Osteoblast (primary cell): ENCODE measurements at regions not wholly inside any gene's neighbourhood (a gene's known extent, or its start where the extent isn't known, plus 50 kb on each side); places are given as distances from the start of the nearest gene placed in this dataset.

Source experiments
- DNase-seq: peaks from one replicate; pipeline ENCODE4 v3.0.0; 2011; ENCODE audit warnings: low spot score, mixed read lengths; ENCODE audit not compliant: insufficient read length; ENCODE audit errors: missing footprints
- H2AFZ ChIP-seq: 2 replicates; pipeline ENCODE4 v1.6.0; 2011; ENCODE audit warnings: mild to moderate bottlenecking, low read length
- H3K27ac ChIP-seq: 2 replicates; pipeline ENCODE4 v1.5.1; 2011; ENCODE audit warnings: mild to moderate bottlenecking, low read depth, low read length, moderate library complexity
- H3K27me3 ChIP-seq: 2 replicates; pipeline ENCODE4 v1.6.0; 2012; ENCODE audit warnings: mild to moderate bottlenecking, control low read depth, inconsistent platforms, low read length, moderate library complexity; ENCODE audit not compliant: insufficient read depth
- H3K36me3 ChIP-seq: 2 replicates; pipeline ENCODE4 v1.5.1; 2011; ENCODE audit warnings: mild to moderate bottlenecking, low read length, control low read depth, moderate library complexity; ENCODE audit not compliant: insufficient read depth
- H3K4me1 ChIP-seq: 2 replicates; pipeline ENCODE4 v1.5.1; 2011; ENCODE audit warnings: mild to moderate bottlenecking, low read length, control low read depth, moderate library complexity; ENCODE audit not compliant: insufficient read depth
- H3K4me2 ChIP-seq: 2 replicates; pipeline ENCODE4 v1.6.0; 2011; ENCODE audit warnings: mild to moderate bottlenecking, low read length; ENCODE audit not compliant: insufficient read depth
- H3K4me3 ChIP-seq: fragments of 200-600 bp; sonication (generic); 3 replicates; pipeline ENCODE4 v1.5.1; 2012; ENCODE audit warnings: mild to moderate bottlenecking, low read length, inconsistent platforms; ENCODE audit not compliant: insufficient read depth
- H3K79me2 ChIP-seq: 2 replicates; pipeline ENCODE4 v1.6.0; 2012; ENCODE audit warnings: mild to moderate bottlenecking, low read length, control low read depth, inconsistent platforms; ENCODE audit not compliant: insufficient read depth
- H3K9me3 ChIP-seq: 2 replicates; pipeline ENCODE4 v1.5.1; 2011; ENCODE audit warnings: low read depth, low read length, control low read depth
- H4K20me1 ChIP-seq: 2 replicates; pipeline ENCODE4 v1.6.0; 2012; ENCODE audit warnings: mild to moderate bottlenecking, low read length, control low read depth; ENCODE audit not compliant: insufficient read depth
- TF ChIP-seq, protein P1 (sequence below): IDR thresholded peaks from 2 replicates; pipeline ENCODE4 v1.5.1; 2011; ENCODE audit warnings: mild to moderate bottlenecking, low read depth, low read length, moderate library complexity; ENCODE audit errors: extremely low read depth

DNA sequence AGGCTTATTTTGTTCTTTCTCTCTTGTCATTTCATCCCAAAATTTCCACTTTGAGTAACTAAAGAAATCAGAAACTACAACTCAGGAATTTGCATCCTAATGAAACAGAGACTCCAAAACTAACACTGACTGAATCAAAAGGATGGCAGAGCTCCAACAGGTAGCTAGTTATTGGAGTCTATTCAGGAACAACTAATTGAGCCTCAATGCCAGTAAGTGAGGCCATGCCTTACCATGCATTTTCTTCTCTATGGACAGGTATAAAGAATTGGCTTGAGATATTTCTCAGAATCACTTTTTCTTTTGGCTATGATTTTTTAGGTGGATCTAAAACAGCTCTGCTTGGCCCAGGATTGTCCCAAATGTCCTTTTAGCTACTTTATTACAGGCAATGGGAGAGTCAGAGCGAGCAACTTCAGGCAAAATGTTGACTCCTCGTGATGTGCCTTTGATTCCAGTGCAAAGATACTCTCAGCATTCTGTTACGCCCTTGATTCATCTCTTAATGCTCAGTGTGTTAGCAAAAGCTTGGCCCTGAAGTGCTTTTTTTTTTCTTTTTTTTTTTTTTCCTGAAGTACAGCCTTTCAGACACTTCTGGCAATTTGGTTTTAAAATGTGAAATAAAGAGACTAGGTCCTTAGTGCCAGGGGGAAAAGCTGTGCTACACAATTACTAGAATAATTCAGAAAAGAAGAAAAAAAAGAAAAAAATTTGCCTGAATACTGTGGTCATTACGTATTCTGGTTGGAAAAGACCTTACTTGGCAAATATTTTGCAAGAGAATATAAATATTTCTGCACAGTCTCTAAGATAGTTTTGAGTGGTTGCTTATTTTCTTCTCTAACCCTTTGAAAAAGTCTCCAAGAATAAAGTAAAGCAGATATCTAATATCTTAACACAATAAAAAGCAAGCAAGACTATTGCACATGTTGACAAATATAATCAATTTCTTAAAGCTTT, 423.7 kb downstream of the ANXA1 start:
- TF ChIP-seq, protein P1, sequence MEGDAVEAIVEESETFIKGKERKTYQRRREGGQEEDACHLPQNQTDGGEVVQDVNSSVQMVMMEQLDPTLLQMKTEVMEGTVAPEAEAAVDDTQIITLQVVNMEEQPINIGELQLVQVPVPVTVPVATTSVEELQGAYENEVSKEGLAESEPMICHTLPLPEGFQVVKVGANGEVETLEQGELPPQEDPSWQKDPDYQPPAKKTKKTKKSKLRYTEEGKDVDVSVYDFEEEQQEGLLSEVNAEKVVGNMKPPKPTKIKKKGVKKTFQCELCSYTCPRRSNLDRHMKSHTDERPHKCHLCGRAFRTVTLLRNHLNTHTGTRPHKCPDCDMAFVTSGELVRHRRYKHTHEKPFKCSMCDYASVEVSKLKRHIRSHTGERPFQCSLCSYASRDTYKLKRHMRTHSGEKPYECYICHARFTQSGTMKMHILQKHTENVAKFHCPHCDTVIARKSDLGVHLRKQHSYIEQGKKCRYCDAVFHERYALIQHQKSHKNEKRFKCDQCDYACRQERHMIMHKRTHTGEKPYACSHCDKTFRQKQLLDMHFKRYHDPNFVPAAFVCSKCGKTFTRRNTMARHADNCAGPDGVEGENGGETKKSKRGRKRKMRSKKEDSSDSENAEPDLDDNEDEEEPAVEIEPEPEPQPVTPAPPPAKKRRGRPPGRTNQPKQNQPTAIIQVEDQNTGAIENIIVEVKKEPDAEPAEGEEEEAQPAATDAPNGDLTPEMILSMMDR: no peak

DNA sequence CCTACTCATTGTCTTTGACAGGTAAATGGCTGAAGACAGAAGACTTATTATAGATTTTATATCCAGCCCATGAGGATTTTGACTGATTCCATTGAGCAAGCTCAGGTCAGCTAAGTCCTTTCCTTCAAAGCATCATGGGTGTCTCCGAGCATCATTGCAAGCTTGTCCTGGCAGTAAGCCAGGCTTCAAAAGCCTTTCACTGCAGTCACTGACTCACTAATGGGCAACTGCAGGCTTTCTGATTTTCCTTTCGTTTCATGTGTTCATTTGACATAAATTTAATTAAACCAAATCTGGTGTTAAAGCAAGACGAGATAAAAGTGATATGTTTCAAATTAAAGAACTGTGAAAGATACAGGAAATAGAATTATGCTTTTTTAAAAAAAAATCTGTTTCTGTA, 426.2 kb downstream of the ANXA1 start:
- H3K9me3 ChIP-seq: no peaks in the 10 kb centered on the region
- no peak for DNase-seq
- no peaks in the 10 kb centered on the region for H3K27me3 ChIP-seq
- no peaks in the 10 kb centered on the region for H3K4me1 ChIP-seq
- TF ChIP-seq, protein P1: no peak
- H3K27ac ChIP-seq: no peak overlapping the region
- no peaks in the 10 kb centered on the region for H3K36me3 ChIP-seq
- H3K79me2 ChIP-seq: no peaks in the 10 kb centered on the region
- no peak overlapping the region for H3K4me2 ChIP-seq
- H3K4me3 ChIP-seq: no peak overlapping the region
- no peaks in the 10 kb centered on the region for H4K20me1 ChIP-seq
- no peak overlapping the region for H2AFZ ChIP-seq

More for the DNA sequence above, 423.7 kb downstream of the ANXA1 start:
- no peak for DNase-seq
- Histone ChIP-seq H3K9me3 (no peaks in the 10 kb centered on the region), H3K4me1 (no peaks in the 10 kb centered on the region), H3K27me3 (no peaks in the 10 kb centered on the region), H3K27ac (no peak overlapping the region), H3K4me2 (no peak overlapping the region), H3K36me3 (no peaks in the 10 kb centered on the region), H4K20me1 (no peaks in the 10 kb centered on the region), H3K79me2 (no peaks in the 10 kb centered on the region), H3K4me3 (no peak overlapping the region), H2AFZ (no peak overlapping the region)

DNA sequence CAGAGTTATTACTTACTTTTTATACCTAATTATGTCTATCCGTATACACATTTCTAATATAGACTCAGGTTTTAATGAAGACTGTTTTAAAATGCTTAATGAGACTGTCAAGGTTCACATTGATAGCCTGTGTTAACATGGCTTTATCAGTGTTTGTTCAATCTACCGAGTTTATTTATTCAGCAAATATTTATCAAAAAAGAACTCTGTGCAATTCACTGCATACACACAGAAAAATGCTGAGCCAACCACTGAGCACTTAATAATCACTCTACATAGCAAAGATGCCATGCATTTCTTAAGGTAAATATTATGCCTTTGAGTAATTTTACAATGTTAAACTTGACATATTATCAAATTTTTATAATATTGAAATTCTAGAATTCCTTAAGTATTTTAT, 428.2 kb downstream of the ANXA1 start:
- Histone ChIP-seq H3K4me2 (no peak overlapping the region), H3K36me3 (no peaks in the 10 kb centered on the region), H3K9me3 (no peaks in the 10 kb centered on the region), H3K4me3 (no peak overlapping the region), H3K27ac (no peak overlapping the region), H2AFZ (no peak overlapping the region), H3K27me3 (no peaks in the 10 kb centered on the region), H4K20me1 (no peaks in the 10 kb centered on the region), H3K4me1 (no peaks in the 10 kb centered on the region), H3K79me2 (no peaks in the 10 kb centered on the region)
- TF ChIP-seq, protein P1: no peak
- DNase-seq: no peak

DNA sequence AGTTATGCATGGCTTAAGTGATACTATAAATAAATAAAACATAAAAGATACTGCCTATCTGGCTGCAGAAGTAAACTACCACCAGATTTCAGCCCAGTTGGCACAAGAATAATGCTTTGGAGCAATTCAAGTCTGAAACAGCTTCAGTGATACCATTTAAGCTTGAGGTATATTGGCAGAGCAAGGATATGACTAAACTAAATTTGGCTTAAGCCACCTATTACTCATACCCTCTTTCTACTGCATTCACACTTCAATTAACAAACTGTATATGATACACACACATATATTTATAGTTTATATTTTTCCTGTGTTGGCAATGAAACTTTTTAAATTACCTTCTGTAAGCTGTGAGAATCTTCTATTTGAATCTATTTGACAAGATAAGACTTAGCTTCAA, 431.9 kb downstream of the ANXA1 start:
- Histone ChIP-seq H3K4me2 (no peak overlapping the region), H3K4me3 (no peak overlapping the region), H4K20me1 (no peaks in the 10 kb centered on the region), H3K79me2 (no peaks in the 10 kb centered on the region), H2AFZ (no peak overlapping the region), H3K36me3 (no peaks in the 10 kb centered on the region), H3K27ac (no peak overlapping the region), H3K27me3 (no peaks in the 10 kb centered on the region), H3K4me1 (no peaks in the 10 kb centered on the region), H3K9me3 (no peaks in the 10 kb centered on the region)
- TF ChIP-seq, protein P1: no peak
- no peak for DNase-seq
